ENCODE measurements at regions not wholly inside any gene's neighbourhood (a gene's known extent, or its start where the extent isn't known, plus 50 kb on each side); places are given as distances from the start of the nearest gene placed in this dataset.
"Not testable (repeated sequence)": the region's sequence is repeated elsewhere in the genome, so short reads cannot be mapped to it uniquely, and the experiment has no call there.

- no peak for DNase-seq
Observed at GRCh38 chr18:41899535-41899934, 55.5 kb upstream of the PIK3C3 start.

- no peak for DNase-seq
Observed at GRCh38 chr18:41893432-41893831, 61.6 kb upstream of the PIK3C3 start.

DNA sequence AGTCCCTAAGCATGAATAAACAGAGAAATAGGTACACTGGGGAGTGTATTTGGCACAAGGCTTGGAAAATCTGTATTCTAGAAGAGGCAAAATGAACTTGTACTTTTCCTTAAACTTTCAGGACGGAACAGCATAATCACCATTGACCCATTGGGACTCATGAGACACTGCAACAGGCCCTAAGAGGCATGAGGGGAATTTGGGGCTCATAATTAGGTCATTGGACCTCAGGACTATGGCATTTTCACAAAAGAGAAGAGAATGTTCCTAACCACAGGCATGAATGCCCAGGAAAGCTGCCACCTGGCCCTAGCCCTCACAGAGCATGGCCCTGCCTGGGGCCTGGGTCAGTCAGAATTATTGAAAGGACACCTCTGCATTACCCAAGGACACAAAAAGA lies 67.9 kb upstream of the PIK3C3 start:
- no peak for DNase-seq

- no peak for DNase-seq
Observed at GRCh38 chr18:41886126-41886807, 68.8 kb upstream of the PIK3C3 start.

- DNase-seq = no peak
Observed at GRCh38 chr18:41881285-41881684, 73.7 kb upstream of the PIK3C3 start.

GRCh38 chr18:41879256-41879655 lies 75.8 kb upstream of the PIK3C3 start:
- DNase-seq = no peak

DNA sequence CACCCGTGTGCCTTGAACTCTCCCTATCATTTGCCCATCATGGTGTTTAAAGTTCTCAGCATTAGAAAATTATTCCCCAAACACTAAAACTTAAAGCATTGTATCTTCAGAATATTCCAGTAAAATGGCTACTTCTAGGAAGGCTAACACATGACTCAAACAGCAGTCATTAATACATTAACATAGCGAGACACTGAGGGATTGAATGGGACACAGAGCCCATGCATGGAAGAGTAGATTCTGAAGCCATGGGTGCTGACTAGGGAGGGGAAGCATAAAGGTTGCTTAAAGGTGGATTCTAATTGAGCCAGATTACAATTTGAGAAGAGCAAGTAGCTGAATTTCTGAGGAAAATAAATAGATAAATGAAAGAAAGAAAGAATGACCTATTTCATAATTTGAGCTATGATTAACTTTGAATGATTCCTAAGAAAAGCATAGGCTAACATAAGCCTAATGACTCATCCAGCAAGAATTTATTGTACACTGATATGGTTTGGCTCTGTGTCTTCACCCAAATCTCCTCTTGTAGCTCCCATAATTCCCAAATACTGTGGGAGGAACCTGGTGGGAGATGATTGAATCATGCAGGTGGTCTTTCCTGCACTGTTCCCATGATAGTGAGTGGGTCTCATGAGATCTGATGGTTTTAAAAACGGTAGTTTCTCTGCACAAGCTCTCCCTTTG lies 79.8 kb upstream of the PIK3C3 start:
- DNase-seq = no peak

DNA sequence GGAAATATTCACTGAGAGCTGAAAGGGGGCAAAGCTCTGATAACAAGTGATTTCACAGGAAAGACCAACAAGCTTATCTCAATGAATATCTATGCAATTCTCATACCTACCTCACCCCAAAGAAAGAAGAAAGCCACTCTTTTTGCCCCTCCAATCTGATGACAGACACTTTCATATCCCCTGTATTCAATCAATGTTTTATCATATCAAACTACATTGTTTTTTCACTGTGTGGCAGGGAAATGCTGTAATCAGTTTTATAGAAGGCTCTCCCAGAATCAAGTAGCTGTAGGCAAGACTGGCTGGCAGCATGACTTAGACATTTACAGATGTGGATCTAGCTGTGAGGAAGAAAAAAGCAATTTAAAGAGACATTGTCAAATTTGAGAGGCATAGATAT lies 81.3 kb upstream of the PIK3C3 start:
- no peak for DNase-seq

DNA sequence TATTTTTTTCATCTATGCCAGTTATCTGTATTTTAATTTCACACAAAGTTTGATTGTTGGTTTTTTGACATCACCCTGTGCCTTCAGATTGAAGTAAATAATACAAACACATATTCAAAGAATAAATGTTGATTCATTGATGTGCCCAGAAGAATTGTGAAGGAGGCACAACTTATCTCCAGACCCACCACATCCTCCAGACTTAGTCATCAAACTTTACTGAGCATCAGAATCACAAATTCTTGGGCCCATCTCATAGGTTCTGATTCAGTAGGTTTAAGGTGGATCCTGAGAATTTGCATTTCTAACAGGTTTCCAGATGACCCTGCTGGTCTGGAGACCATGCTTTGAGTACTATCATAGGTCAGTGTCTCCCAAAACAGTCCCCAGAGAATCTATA lies 82.8 kb upstream of the PIK3C3 start:
- no peak for DNase-seq

- no peak for DNase-seq
Observed at GRCh38 chr18:41871229-41872000, 83.6 kb upstream of the PIK3C3 start.

- DNase-seq = no peak
Observed at GRCh38 chr18:41870817-41871216, 84.2 kb upstream of the PIK3C3 start.

DNA sequence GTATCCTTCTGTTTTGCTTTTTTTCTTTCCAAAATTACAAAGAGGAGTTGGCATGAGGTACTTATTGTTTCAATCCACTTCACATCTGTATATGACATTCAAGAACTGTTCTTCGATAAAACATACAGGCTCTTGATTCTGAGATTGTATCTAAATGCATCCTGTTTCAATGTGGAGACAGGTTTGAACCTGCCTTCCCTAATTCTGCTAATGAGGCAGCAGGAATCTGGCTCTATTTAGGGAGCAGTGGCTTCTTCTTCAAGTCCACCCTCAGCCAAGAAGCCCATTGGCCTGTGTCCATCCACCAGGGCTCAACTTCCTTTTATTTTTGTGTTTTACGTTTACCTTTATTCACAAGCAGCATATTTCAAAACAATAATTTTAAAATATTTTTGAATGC lies 84.8 kb upstream of the PIK3C3 start:
- no peak for DNase-seq

DNA sequence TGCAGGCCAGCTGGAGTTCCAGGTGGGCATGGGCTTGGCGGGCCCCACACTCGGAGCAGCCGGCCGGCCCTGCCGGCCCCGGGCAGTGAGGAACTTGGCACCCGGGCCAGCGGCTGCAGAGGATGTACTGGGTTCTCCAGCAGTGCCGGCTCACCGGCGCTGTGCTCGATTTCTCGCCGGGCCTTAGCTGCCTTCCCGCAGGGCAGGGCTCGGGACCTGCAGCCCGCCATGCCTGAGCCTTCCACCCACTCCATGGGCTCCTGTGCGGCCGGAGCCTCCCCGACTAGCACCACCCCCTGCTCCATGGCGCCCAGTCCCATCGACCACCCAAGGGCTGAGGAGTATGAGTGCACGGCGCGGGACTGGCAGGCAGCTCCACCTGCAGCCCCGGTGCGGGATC lies 89.2 kb upstream of the PIK3C3 start:
- DNase-seq = not testable (repeated sequence)

DNA sequence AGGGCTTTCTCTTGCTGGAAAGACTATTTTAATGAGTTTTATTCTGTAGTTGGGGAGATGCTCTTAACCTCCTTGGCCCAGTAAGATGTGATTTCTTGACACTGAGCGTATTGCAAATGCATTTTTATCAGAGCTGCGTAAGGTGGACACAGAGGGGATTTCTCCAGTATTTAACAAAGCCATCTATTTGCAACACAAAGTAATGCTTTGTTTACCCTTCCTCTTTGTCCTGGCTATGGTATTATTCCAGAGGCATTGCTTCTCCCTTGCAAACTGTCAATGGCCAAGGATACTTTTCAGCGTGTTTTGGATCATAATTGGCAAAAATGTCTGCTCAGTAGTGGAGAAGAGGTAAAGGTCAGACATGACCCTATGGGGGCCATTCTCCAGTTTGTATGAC lies 90.8 kb upstream of the PIK3C3 start:
- DNase-seq = no peak

DNA sequence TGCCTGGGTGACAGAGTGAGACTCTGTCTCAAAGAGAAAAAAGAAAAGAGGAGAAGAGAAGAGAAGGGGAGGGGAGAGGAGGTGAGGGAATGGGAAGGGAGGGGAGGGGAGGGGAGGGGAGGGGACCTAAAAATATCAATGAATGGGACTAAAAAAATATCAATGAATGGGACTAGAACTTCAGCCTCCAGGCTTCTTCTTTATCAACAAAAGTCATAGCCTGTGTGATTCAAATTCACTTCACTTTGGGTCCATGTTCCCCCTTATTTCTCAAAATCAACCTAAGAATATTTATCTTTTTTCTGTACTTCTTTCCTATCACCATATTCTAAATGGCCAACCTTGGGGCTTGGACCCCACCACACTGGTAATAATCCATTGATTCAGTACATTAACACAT lies 92.1 kb upstream of the PIK3C3 start:
- DNase-seq = no peak

GRCh38 chr18:41860987-41861386 lies 94.0 kb upstream of the PIK3C3 start:
- no peak for DNase-seq

- no peak for DNase-seq
Observed at GRCh38 chr18:41858761-41859555, 96.1 kb upstream of the PIK3C3 start.

GRCh38 chr18:41853280-41853679 lies 101.8 kb upstream of the PIK3C3 start:
- no peak for DNase-seq

DNA sequence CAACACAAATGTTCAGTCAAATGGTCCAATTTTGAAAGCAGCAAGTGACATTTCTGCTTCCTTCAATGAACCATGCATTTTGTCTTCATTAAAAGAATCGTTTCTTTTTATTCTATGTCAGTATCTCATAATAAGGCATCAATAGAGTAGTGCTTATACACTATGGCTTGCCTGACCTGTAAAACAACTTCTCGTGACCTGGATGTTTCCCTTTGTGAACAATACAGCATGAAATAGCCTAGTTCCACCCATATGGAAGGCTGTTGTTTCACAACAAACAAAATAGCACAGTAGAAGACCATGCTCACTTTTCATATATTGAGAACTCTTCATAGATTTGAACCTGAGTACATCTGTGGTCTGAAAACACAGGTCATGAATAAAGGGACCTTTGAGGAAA lies 104.3 kb upstream of the PIK3C3 start:
- no peak for DNase-seq

DNA sequence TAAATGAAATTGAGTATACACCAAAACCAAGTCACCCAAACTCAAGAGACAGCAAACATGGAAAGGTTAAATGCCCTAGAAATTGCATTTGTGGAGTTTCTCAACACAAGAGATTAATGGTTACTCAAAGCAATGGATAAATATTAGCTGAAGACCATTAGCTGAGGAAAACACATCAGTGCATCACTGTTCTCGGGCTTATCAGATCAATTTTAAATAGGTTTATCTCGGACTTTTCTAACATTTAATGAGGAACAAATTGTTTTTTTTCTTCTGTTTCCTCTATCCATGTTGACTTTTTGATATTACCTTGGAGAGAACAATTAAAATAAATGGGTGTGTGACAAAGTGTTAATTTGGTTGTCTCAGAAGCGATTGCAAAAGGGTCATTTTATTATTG lies 105.4 kb upstream of the PIK3C3 start:
- no peak for DNase-seq

DNA sequence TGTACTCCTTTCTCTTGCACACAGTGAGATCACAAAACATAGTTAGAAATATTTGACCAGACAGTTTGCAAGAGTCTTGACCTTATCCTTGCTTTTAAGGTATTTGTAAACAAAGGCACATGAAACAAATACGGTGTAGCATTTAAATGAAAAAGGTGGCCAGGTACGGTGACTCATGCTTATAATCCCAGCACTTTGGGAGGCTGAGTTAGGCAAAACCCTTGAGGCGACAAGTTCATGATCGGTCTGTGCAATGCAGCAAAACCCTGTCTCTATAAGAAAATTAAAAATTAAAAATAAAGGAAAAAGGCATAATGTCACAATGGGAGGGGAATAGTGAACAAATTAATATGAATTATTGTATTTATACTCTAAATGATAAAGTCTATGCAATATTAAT lies 109.5 kb upstream of the PIK3C3 start:
- no peak for DNase-seq

- no peak for DNase-seq
Observed at GRCh38 chr18:41842886-41843285, 112.1 kb upstream of the PIK3C3 start.
